SIG-M5 treated with dmso at 0.1 percent for 504 hours (cell line): ENCODE measurements at regions not wholly inside any gene's neighbourhood (a gene's known extent, or its start where the extent isn't known, plus 50 kb on each side); places are given as distances from the start of the nearest gene placed in this dataset.

Source experiments
- DNase-seq: peaks from one replicate; lab custom pipeline; 2025; ENCODE audit not compliant: unreplicated experiment; lab: John Stamatoyannopoulos, UW

DNA sequence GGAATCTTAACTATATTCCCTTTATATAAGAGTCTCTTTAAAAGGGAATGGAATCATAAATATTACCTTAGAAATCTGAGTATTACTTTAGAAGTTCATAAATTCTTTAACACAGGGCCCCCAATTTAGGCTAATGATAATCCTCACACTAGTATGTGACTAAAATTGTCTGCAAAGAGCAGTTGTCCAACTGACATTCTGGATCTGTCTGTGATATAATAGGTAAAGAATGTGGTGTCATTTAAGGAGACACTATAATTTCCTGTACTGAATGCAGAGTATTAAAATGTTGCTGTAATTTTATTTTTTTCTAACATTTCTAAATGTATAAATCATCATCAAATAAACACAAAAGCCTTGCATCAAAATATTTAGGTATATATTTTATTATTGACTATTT, 128.5 kb upstream of the DST start:
- no peak for DNase-seq

- no peak for DNase-seq
Measured at GRCh38 chr6:56770011-56770520, 127.4 kb upstream of the DST start.

DNA sequence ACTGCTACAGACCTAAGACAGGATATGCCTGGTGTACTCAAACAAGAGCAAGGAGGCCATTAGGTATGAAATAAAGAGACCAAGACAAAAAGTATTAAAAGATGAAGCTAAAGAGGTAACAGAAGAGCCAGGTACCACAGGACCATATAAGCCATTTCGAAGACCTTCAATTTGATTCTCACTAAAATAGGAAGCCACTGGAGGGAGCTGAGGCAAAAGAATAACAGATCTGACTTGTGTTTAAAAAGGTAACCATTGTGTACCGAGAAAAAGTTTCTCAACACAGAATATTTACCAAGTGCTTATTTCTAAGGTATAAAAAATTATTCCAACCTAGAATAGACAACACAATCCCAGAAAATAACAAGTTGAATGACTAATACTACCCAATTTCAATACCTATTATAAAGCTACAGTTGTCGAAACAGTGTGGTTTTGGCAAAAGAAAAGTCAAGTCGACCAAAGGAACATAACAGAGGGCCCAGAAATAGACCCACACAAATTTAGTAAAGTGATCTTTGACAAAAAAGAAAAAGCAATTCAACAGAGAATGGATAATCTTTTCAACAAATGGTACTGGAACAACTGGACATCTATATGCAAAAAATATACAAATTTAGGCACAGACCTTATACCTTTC, 125.3 kb upstream of the DST start:
- no peak for DNase-seq

DNA sequence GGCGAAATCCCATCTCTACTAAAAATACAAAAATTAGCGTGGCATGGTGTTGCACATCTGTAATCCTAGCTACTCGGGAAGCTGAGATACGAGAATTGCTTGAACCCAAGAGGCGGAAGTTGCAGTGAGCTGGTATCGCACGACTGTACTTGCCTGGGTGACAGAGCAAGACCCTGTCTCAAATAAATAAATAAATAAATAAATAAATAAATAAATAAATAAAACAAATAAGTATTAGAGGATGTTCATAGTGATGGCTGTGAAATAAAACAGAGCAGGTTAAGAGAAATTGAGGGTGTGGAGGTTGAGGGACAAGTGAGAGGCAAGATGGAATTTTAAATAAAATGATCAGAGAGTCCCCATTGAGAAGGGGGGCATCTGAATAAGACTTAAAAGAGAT, 124.7 kb upstream of the DST start:
- no peak for DNase-seq

DNA sequence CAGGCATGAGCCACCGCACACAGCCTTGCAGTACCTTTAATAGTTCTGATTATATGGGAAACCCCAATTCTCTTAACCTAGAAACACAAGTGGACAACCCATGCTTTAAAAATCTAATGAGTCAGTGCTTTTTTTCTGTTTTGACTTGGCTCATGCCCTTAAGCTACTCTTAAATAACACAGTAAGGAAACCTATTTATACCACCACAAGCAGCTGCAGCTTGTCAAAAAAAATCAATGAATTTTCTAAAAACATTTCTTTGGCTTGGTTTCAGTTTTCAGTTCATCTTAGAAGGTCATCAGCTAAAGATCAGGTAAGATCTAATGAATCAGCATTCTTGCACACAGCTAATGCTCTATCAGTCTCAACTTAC, 124.1 kb upstream of the DST start:
- no peak for DNase-seq

DNA sequence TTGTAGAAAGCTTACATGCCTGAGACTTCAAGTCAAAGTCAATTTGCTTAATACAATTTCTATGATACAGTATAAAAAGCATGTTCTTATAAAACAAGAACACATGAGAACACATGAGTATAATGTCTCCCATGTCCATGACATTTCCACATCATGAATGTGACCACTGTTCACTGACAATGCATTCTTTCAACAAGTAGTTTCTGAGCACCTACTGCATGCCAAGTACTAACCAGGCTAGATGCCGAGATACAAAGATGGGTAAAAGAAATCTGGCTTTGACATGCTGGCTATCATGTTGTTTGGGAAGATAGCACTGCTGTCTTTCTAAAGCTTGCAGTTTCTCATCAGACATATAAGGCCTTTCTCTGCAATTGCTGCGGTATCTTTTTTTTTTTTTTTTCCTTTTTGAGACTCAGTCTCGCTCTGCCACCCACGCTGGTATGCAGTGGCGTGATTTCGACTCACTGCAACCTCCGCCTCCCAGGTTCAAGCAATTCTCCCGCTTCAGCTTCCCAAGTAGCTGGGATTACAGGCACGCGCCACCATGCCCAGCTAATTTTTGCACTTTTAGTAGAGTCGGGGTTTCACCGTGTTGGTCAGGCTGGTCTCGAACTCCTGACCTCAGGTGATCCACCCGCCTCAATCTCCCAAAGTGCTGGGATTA, 123.6 kb upstream of the DST start:
- no peak for DNase-seq

DNA sequence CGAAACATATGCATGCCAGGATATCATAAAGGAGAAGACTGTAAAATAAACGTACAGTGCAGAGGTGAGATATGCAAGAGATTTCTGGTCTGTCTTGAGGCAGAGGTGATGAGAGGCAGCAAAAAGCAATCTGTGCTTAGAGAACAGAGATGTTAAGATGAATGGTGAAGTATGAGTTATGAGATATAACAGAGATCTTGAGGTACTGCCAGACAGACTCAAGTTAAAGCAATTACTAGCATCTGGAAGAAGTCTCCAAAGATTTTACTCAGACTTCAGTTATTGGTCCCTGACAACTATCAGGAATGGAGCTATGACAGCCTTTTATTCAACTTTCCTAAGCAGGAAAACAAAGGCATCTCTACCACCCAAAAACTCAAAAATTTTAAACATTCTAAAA, 122.8 kb upstream of the DST start:
- no peak for DNase-seq

DNA sequence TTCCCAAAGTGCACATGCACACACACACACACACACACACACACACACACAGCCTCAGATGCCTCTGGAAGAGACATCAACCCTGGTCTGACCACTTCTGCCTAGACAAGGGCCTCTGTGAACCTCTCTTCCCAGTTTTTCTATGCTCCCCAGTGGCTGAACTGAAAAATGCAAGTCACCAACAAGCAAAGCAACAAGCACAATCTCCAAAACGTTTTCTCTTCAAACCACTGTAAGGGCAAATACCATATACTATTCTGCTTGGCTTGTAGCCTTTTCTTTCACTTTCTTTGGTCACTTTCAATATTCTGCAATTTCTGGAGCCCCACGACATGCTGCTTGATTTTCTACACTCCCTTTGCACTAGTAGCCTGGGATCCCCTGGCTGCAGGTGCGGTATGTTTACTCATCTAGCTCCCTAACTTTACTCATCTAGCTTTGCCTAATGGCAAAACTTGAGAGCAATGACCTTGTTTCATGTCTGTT, 121.4 kb upstream of the DST start:
- DNase-seq = peak; percentile 50

GRCh38 chr6:56761651-56762050, 119.0 kb upstream of the DST start:
- DNase-seq = no peak

- DNase-seq = no peak
Measured at GRCh38 chr6:56760842-56761241, 118.2 kb upstream of the DST start.

- DNase-seq = no peak
Measured at GRCh38 chr6:56759521-56759920, 116.8 kb upstream of the DST start.

GRCh38 chr6:56758553-56758952, 115.9 kb upstream of the DST start:
- DNase-seq = no peak

- DNase-seq = no peak
Measured at GRCh38 chr6:56758120-56758519, 115.4 kb upstream of the DST start.

DNA sequence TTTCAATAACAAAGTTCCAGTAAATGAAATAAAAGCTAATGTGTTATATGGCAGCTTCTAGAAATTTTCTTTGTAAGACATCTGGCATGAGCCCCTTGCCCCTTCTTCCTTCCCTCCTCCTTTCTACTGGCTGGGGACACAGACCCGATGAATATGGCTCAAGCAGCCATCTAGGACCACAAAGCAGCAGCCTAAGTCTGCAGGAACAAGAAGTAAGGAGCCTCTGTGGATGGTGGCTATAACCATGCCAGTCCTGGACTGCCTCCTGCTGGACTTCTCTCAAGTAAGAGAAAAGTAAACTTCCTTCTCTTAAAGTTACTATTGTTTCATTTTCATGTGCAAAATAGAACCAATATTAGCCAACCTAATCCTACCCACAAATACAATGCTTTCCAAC, 114.9 kb upstream of the DST start:
- peak; percentile 19 for DNase-seq

DNA sequence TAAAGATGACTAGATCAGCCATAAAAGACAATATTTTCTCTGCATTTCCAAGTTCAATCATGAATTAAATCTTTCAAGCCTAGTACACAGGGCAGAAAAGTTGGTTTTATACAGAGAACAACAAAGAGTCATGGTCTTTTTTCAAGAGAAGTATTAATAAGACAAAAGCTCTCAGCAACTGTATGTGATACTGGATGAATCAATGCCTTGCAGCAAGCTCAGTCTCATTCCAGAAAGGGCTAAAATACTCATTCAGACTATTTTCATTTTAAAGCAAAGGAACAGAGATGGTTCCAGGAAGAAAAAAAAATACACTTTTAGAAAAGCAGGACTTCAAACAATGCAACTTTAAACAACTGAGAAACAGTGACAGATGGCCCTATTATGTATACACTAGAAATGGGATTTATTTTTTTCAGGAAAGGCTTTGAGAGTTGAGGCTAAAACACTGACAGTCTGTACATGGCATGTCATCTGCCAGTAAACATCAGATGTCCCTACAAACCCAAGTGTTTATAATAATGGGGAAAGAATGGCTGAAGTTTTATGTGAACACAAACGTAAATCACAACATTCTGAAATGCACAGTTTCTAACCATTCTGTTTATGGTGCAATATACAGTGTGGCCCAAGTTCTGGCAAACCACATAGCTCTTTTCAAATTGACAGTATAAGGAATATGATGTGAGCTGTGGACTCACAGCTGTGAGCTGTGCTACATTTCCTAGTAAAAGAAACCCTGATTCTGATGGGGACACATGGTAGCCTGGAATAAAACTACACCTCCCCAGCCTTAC, 114.3 kb upstream of the DST start:
- DNase-seq = no peak

DNA sequence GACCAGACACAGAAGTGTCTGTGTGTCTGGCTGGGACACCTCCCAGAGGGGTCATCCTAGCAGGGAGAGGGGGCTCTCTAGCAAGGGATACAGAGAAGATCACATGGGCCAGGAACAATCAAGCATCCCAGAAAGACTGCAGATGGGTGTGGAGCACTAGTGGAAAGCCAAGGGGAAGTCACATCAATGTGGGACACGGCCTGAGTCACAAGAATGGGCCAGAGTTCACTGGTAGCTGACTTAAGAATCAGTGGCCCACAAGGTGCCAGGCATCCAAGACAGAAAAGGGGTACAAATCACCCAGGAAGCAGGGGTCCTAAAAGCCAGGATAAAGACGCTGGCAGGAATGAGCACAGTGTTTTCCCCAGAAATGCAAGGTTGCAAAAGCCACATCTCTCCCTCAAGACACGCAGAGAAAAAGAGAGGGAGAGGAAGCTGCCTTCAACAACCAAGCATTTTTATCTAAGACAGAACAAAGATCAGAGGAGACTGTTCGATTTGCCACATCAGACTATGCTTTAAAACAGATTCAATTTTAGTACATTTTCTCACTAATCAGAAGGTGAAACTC, 113.6 kb upstream of the DST start:
- DNase-seq = no peak

DNA sequence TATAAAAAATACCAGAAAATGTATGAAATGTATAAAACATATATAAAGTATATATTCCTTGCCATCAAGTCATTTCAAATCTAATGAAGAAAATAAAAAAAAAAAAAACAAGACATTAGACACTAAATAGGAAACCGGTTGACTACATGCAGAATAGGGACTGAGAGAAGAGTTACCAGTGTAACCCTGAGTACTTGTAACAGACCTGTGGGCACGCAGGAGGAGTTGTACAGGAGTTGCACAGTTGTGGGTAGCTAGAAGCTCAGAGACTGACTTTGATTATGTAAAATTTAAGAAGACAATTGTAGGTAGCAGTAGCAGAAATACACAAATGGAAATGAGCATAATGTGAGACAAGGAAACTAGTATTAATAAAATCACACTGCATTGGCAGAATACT, 112.4 kb upstream of the DST start:
- no peak for DNase-seq

DNA sequence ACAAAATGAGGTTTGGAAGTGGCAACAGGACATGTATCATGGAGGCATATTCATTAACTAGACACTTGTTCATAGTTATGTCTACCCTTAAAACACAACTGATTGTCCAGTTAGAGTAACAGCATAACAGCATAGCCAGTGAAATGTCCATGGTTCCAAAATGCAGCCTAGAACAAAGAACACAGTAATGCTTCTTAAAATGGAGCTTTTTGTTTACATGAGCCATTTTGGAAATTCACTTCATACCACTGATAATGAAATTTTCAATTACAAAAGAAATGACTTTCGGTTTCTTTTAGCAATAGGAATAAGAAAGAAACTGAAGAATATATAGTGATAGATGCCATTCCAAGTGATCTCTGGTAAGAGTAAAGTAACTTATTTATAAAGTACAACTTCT, 111.1 kb upstream of the DST start:
- DNase-seq = no peak

GRCh38 chr6:56752534-56752933, 109.8 kb upstream of the DST start:
- DNase-seq = no peak

DNA sequence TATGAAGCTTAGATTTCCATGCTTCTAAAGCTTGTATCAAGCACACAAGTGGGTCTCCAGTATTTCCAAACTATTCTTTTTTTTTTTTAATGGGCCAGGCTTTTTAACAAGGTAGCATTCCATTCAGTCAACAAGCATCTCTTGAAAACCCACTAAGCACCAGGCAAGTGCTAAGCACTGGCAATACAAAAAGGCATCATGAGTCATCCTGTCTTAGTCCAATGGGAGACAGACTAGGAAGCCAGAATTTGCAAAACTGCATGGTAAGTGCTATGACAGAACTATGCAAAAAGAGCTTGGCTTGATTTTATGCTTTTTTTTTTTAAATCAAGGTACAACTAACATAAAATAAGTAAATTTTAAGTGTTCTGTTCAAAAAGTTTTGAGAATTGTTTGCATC, 109.3 kb upstream of the DST start:
- DNase-seq = no peak

- no peak for DNase-seq
Measured at GRCh38 chr6:56751604-56752003, 108.9 kb upstream of the DST start.

DNA sequence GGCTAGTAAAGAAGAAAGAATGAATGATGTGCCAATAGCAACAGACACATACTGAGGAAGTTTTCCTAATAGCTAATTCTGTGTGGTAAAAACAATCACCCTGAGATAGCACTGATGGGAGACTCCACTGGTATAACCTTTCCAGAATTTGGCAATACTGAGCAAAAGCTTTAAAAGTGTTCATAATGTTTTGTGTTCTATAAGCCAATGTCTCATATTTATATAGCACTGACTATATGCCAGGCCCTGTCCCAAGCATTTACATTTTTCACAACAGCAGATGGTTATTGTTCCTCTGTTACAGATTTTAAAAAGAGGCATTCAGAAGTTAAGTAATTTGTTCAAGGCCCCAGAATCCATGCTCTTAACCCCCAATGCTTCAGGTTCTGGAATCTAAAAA, 108.0 kb upstream of the DST start:
- no peak for DNase-seq
